Stimulated activated CD4-positive, alpha-beta T cell treated with anti-CD3 and anti-CD28 coated beads, Interleukin-2, amount 100 ng/mL, for 24 hours (primary cell): ENCODE measurements at regions not wholly inside any gene's neighbourhood (a gene's known extent, or its start where the extent isn't known, plus 50 kb on each side); places are given as distances from the start of the nearest gene placed in this dataset.

Experiments used
- DNase-seq, 2 donors: peaks; one replicate each; pipeline ENCODE4 v3.0.0-alpha.2; 2020

GRCh38 chr2:181841079-181841478, 50.5 kb upstream of the ITPRID2 start:
- no peak for DNase-seq
